ENCODE measurements at regions not wholly inside any gene's neighbourhood (a gene's known extent, or its start where the extent isn't known, plus 50 kb on each side); places are given as distances from the start of the nearest gene placed in this dataset.

- Histone ChIP-seq H3K4me1 (ENCODE audit: control insufficient read depth in 2 of 3, insufficient read depth in 2 of 3, low read depth in 1 of 3, low read length in 3 of 3) (no peaks in the 10 kb centered on the region), H3K27ac (ENCODE audit: low read depth in 2 of 2, low read length in 2 of 2) (no peak overlapping the region), H3K9me3 (ENCODE audit: control insufficient read depth in 2 of 3, insufficient read depth in 1 of 3, low read length in 3 of 3) (no peaks in the 10 kb centered on the region), H3K36me3 (ENCODE audit: control insufficient read depth in 2 of 3, insufficient read depth in 3 of 3, low read length in 3 of 3) (no peaks in the 10 kb centered on the region), H3K4me3 (ENCODE audit: low read length in 3 of 3) (no peak overlapping the region), H3K27me3 (ENCODE audit: control insufficient read depth, insufficient read depth, low read length) (no peaks in the 10 kb centered on the region), H3K9ac (ENCODE audit: low read length in 3 of 3) (no peak overlapping the region)
- no peak for TF ChIP-seq CTCF (IDR thresholded peaks at IDR 0.05; ENCODE audit: borderline replicate concordance, extremely low read depth, insufficient read depth)
- FAIRE-seq, result no peak
- no peak for DNase-seq
- intact Hi-C loops (cut with DNase I), result no loop called here
Measured at GRCh38 chr21:16154951-16155635, 425.3 kb downstream of the USP25 start.

GRCh38 chr21:16156841-16157489, 427.2 kb downstream of the USP25 start:
- FAIRE-seq, result no peak
- H3K27me3 ChIP-seq (ENCODE audit: control insufficient read depth, insufficient read depth, low read length), result no peaks in the 10 kb centered on the region
- intact Hi-C loops (cut with DNase I), result no loop called here
- TF ChIP-seq CTCF (IDR thresholded peaks at IDR 0.05; ENCODE audit: borderline replicate concordance, extremely low read depth, insufficient read depth), result no peak
- DNase-seq, result no peak
- no peak overlapping the region for H3K27ac ChIP-seq (ENCODE audit: low read depth in 2 of 2, low read length in 2 of 2)
- H3K4me3 ChIP-seq (ENCODE audit: low read length in 3 of 3), result no peak overlapping the region
- no peaks in the 10 kb centered on the region for H3K9me3 ChIP-seq (ENCODE audit: control insufficient read depth in 2 of 3, insufficient read depth in 1 of 3, low read length in 3 of 3)
- no peaks in the 10 kb centered on the region for H3K36me3 ChIP-seq (ENCODE audit: control insufficient read depth in 2 of 3, insufficient read depth in 3 of 3, low read length in 3 of 3)
- no peaks in the 10 kb centered on the region for H3K4me1 ChIP-seq (ENCODE audit: control insufficient read depth in 2 of 3, insufficient read depth in 2 of 3, low read depth in 1 of 3, low read length in 3 of 3)
- H3K9ac ChIP-seq (ENCODE audit: low read length in 3 of 3), result no peak overlapping the region

- intact Hi-C loops (cut with DNase I), result no loop called here
- H3K4me3 ChIP-seq (ENCODE audit: low read length in 3 of 3), result no peak overlapping the region
- no peak overlapping the region for H3K27ac ChIP-seq (ENCODE audit: low read depth in 2 of 2, low read length in 2 of 2)
- DNase-seq (no peak), FAIRE-seq (no peak)
- TF ChIP-seq CTCF (IDR thresholded peaks at IDR 0.05; ENCODE audit: borderline replicate concordance, extremely low read depth, insufficient read depth), result no peak
- H3K27me3 ChIP-seq (ENCODE audit: control insufficient read depth, insufficient read depth, low read length), result no peaks in the 10 kb centered on the region
- H3K9ac ChIP-seq (ENCODE audit: low read length in 3 of 3), result no peak overlapping the region
- no peaks in the 10 kb centered on the region for H3K36me3 ChIP-seq (ENCODE audit: control insufficient read depth in 2 of 3, insufficient read depth in 3 of 3, low read length in 3 of 3)
- peaks cover 0 to 3% (median 0%) of the 10 kb centered on the region in 3 donors for H3K4me1 ChIP-seq (ENCODE audit: control insufficient read depth in 2 of 3, insufficient read depth in 2 of 3, low read depth in 1 of 3, low read length in 3 of 3)
- H3K9me3 ChIP-seq (ENCODE audit: control insufficient read depth in 2 of 3, insufficient read depth in 1 of 3, low read length in 3 of 3), result no peaks in the 10 kb centered on the region
Measured at GRCh38 chr21:16159213-16159970, 429.6 kb downstream of the USP25 start.
